K562 (cell line): ENCODE measurements at regions not wholly inside any gene's neighbourhood (a gene's known extent, or its start where the extent isn't known, plus 50 kb on each side); places are given as distances from the start of the nearest gene placed in this dataset.

Experiments
- ATAC-seq: fragments of 200-7000 bp; cut with Tn5 transposase; 3 replicates; pipeline ENCODE4 v1.9.1; 2020; ENCODE audit warnings: moderate library complexity
- BruUV-seq: library from RNA; stranded (reverse); fragments of 400-500 nt; replicated peaks from 2 replicates; lab custom pipeline; 2021; lab: Mats Ljungman, UMichigan
- CTCF ChIA-PET: fragments of 300-600 bp; formaldehyde crosslinking; extraction: SDS; loops from one replicate; lab custom pipeline; 2021; ENCODE audit warnings: low intra/inter-chr PET ratio; lab: Yijun Ruan, JAX
- POLR2A ChIA-PET: fragments of 300-600, 350-650 bp; sonication (Branson Sonifier 250); formaldehyde crosslinking; extraction: SDS; loops from one replicate; lab custom pipeline; 2021; ENCODE audit warnings: antibody characterized with exemption, inconsistent platforms; lab: Yijun Ruan, JAX
- DNase-seq, 4 experiments: peaks; one replicate each; pipeline versions ENCODE4 v3.0.0 to v3.0.0-alpha.2; 2011 to 2018; ENCODE audit warnings: low spot score in 3 of 4, mixed read lengths in 3 of 4; ENCODE audit errors: extremely low read depth in 1 of 4
- FAIRE-seq: peaks from 2 replicates; lab custom pipeline; 2011; peaks lifted over from hg19 to GRCh38; lab: Jason Lieb, UNC
- H2AFZ ChIP-seq: 2 replicates; pipeline ENCODE4 v1.6.0; 2011; ENCODE audit warnings: low read depth, low read length, control low read depth, inconsistent platforms
- H3K27ac ChIP-seq: fragments of 200-600 bp; 3 replicates; pipeline ENCODE4 v1.8.0; 2011; ENCODE audit warnings: low read depth, mild to moderate bottlenecking, control low read depth, inconsistent platforms, low read length, moderate library complexity, mixed read lengths; ENCODE audit errors: extremely low read depth
- H3K27me3 ChIP-seq, 2 experiments: fragments of 300-600 bp in 1 of 2; 2 replicates in 1 of 2; 3 replicates in 1 of 2; pipeline versions ENCODE4 v1.6.0 to v1.8.0; 2011; ENCODE audit warnings: inconsistent platforms in 2 of 2, low read length in 2 of 2, mild to moderate bottlenecking in 1 of 2, mixed read lengths in 1 of 2, moderate library complexity in 1 of 2; ENCODE audit not compliant: control insufficient read depth in 2 of 2, insufficient read depth in 2 of 2
- H3K36me3 ChIP-seq: fragments of 300-600 bp; 3 replicates; pipeline ENCODE4 v1.8.0; 2011; ENCODE audit warnings: mild to moderate bottlenecking, low read length, inconsistent platforms; ENCODE audit not compliant: control insufficient read depth, insufficient read depth
- H3K4me1 ChIP-seq, 2 experiments: fragments of 200-600 bp in 1 of 2; replicated peaks in 1 of 2; 2 replicates in 1 of 2; 3 replicates in 1 of 2; pipeline versions ENCODE4 v1.5.1 to v1.8.0; 2011; ENCODE audit warnings: inconsistent platforms in 2 of 2, low read length in 2 of 2, mild to moderate bottlenecking in 1 of 2, mixed read lengths in 1 of 2, moderate library complexity in 1 of 2; ENCODE audit not compliant: control insufficient read depth in 2 of 2, insufficient read depth in 2 of 2
- H3K4me2 ChIP-seq: 2 replicates; pipeline ENCODE4 v1.6.1; 2011; ENCODE audit warnings: low read length, control low read depth, inconsistent platforms, mixed read lengths; ENCODE audit not compliant: insufficient read depth
- H3K4me3 ChIP-seq: fragments of 200-600 bp; sonication (generic), shearing (Covaris generic); 2 replicates; pipeline ENCODE4 v1.5.1; 2016; ENCODE audit warnings: control low read depth, inconsistent platforms
- H3K79me2 ChIP-seq: fragments of 200-600 bp; 3 replicates; pipeline ENCODE4 v1.8.0; 2011; ENCODE audit warnings: low read length, inconsistent platforms; ENCODE audit not compliant: control insufficient read depth, insufficient read depth
- H3K9ac ChIP-seq, 2 experiments: 2 replicates each; pipeline versions ENCODE4 v1.6.0 to v1.6.1; 2011; ENCODE audit warnings: low read depth in 2 of 2, low read length in 2 of 2, control low read depth in 1 of 2, inconsistent platforms in 1 of 2, mild to moderate bottlenecking in 1 of 2, mixed read lengths in 1 of 2; ENCODE audit not compliant: insufficient read depth in 1 of 2
- H3K9me1 ChIP-seq: one replicate; pipeline ENCODE4 v1.6.0; 2011; ENCODE audit warnings: inconsistent platforms, mild to moderate bottlenecking, low read length, moderate library complexity; ENCODE audit not compliant: control insufficient read depth, insufficient read depth
- H3K9me3 ChIP-seq: replicated peaks from 2 replicates; pipeline ENCODE4 v1.5.1; 2011; ENCODE audit warnings: low read depth, low read length, inconsistent platforms; ENCODE audit not compliant: control insufficient read depth, insufficient read depth
- H4K20me1 ChIP-seq: replicated peaks from 2 replicates; pipeline ENCODE4 v1.6.1; 2011; ENCODE audit warnings: low read length, inconsistent platforms, mixed read lengths; ENCODE audit not compliant: control insufficient read depth, insufficient read depth
- CEBPG ChIP-seq, 3 experiments: fragments of 200-800 bp in 1 of 3; sonication (Bioruptor generic) in 1 of 3; sonication (generic) in 1 of 3; formaldehyde crosslinking in 1 of 3; IDR thresholded peaks in 2 of 3; conservative IDR thresholded peaks in 1 of 3; 2 replicates each; pipeline versions ENCODE4 v1.6.1 to v1.8.0; 2016 to 2022; ENCODE audit warnings: missing compliant biosample characterization in 2 of 3, missing genetic modification characterization in 2 of 3, mild to moderate bottlenecking in 1 of 3, missing genetic modification reagents in 1 of 3
- FOXK2 ChIP-seq, 2 experiments: fragments of 450-650 bp; IDR thresholded peaks in 1 of 2; conservative IDR thresholded peaks in 1 of 2; 2 replicates each; pipeline ENCODE4 v1.6.1; 2016; ENCODE audit warnings: low read depth in 2 of 2, mild to moderate bottlenecking in 1 of 2
- JUN ChIP-seq, 2 experiments: sonication (generic) in 1 of 2; formaldehyde crosslinking in 1 of 2; IDR thresholded peaks; 2 replicates each; pipeline versions ENCODE4 v1.6.1 to v1.8.0; 2012 to 2022; ENCODE audit warnings: borderline replicate concordance in 2 of 2, mild to moderate bottlenecking in 2 of 2, improper control_type of control experiment in 1 of 2, low read depth in 1 of 2, low read length in 1 of 2, missing genetic modification reagents in 1 of 2
- TAL1 ChIP-seq: fragments of 450-650 bp; IDR thresholded peaks from 2 replicates; pipeline ENCODE4 v1.6.1; 2016; ENCODE audit warnings: mild to moderate bottlenecking
- TBP ChIP-seq: optimal IDR thresholded peaks from 2 replicates; pipeline ENCODE3; 2011; ENCODE audit warnings: low read depth, low read length, improper control_type of control experiment
- ZFP1 ChIP-seq: fragments of 450-650 bp; formaldehyde crosslinking; IDR thresholded peaks from 2 replicates; pipeline ENCODE4 v1.4.0; 2020; ENCODE audit warnings: mild to moderate bottlenecking, mixed read lengths
- ZNF253 ChIP-seq: fragments of 250-450 bp; sonication (Bioruptor Pico); conservative IDR thresholded peaks from 2 replicates; pipeline ENCODE4 v1.6.1; 2021; ENCODE audit warnings: mild to moderate bottlenecking
- ZNF324 ChIP-seq: fragments of 250-450 bp; sonication (Bioruptor Pico); IDR thresholded peaks from 2 replicates; pipeline ENCODE4 v1.4.0; 2020; ENCODE audit warnings: mild to moderate bottlenecking
- WGBS: fragments of 100-300 bp; shearing (Covaris generic); methylation state at CpG from one replicate; pipeline ENCODE4 v1.1.6; 2016; ENCODE audit warnings: low coverage, mixed read lengths; ENCODE audit not compliant: insufficient coverage; ENCODE audit errors: missing lambda C conversion rate; 5-methylcytosine and 5-hydroxymethylcytosine counted together
- in situ Hi-C: fragments of 300-500 bp; cut with MboI; formaldehyde crosslinking; loops from 4 replicates; pipeline ENCODE4 v1.15.0; 2018; ENCODE audit warnings: inconsistent platforms, mixed read lengths
- intact Hi-C: fragments of 100-400 bp; cut with micrococcal nuclease; formaldehyde crosslinking; loops from 2 replicates; pipeline ENCODE4 v1.14.2; 2022
- TF ChIP-seq, protein P1 (sequence below): sonication (generic); formaldehyde crosslinking; IDR thresholded peaks from 2 replicates; pipeline ENCODE4 v1.8.0; 2022; ENCODE audit warnings: missing genetic modification reagents, mild to moderate bottlenecking, borderline replicate concordance

DNA sequence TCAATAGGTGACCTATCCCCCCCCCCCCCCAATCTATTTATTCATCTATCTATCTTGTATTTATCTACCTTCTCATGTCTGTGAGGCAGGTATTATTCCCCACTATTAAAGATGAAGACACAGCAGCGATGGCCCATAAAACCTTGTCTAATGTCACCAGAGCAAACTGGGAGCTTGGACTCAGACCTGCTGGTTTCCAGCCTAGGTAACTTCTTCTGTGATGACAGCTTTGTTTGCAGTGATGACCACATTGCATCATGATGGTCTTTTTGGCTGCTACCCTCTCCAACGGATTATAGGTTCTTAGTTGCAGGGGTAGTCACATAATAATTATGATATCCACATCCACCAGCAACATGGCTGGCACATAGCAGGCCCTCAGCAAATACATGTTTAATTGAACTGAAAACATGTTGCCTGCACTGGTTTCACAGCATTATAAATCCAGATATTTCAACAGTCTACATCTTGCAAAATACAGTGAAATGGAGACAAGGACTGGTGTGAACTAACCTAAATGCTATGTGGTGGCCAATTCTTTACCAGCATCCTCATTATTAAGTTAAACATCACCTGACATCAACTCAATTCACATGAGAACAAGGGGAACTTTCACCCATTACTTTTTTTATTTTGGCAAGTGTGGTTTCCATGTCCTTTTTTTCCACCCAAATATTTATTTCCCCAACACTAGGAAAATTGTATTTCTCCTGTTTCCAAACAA is 712.5 kb upstream of the NRSN1 start:
- no TSS peak for BruUV-seq
- Histone ChIP-seq H3K4me2 (no peak overlapping the region), H3K4me1 (no peaks in the 10 kb centered on the region), H3K27me3 (no peaks in the 10 kb centered on the region), H3K9me3 (peaks cover 1% of the 10 kb centered on the region; the same call in 1 of the 2 replicates), H3K79me2 (no peaks in the 10 kb centered on the region), H3K9me1 (no peaks in the 10 kb centered on the region), H3K9ac (no peak overlapping the region), H3K36me3 (no peaks in the 10 kb centered on the region), H3K27ac (no peak overlapping the region)
- DNase-seq (no peak), FAIRE-seq (no peak), ATAC-seq (no peak)
- WGBS: 0% methylated on average over 2 of the region's 2 CpGs
- intact Hi-C loops (no loop called here), in situ Hi-C loops (no loop called here)
- TF ChIP-seq ZNF324 (CRISPR knock-in tag) (no peak), JUN (IDR thresholded peaks at IDR 0.05; ENCODE audit: borderline replicate concordance, low read depth, low read length) (no peak), JUN (CRISPR knock-in tag; IDR thresholded peaks at IDR 0.05; ENCODE audit: borderline replicate concordance) (no peak), TAL1 (no peak), FOXK2 (conservative IDR thresholded peaks at IDR 0.05 in 1 of 2, IDR thresholded peaks at IDR 0.05 in 1 of 2; ENCODE audit: low read depth in 2 of 2) (no peak), TBP (no peak), CEBPG (CRISPR knock-in tag; IDR thresholded peaks at IDR 0.05) (no peak), CEBPG (tag; conservative IDR thresholded peaks at IDR 0.05 in 1 of 2, IDR thresholded peaks at IDR 0.05 in 1 of 2) (no peak), ZNF253 (CRISPR knock-in tag) (no peak), ZFP1 (no peak)
- TF ChIP-seq, protein P1, sequence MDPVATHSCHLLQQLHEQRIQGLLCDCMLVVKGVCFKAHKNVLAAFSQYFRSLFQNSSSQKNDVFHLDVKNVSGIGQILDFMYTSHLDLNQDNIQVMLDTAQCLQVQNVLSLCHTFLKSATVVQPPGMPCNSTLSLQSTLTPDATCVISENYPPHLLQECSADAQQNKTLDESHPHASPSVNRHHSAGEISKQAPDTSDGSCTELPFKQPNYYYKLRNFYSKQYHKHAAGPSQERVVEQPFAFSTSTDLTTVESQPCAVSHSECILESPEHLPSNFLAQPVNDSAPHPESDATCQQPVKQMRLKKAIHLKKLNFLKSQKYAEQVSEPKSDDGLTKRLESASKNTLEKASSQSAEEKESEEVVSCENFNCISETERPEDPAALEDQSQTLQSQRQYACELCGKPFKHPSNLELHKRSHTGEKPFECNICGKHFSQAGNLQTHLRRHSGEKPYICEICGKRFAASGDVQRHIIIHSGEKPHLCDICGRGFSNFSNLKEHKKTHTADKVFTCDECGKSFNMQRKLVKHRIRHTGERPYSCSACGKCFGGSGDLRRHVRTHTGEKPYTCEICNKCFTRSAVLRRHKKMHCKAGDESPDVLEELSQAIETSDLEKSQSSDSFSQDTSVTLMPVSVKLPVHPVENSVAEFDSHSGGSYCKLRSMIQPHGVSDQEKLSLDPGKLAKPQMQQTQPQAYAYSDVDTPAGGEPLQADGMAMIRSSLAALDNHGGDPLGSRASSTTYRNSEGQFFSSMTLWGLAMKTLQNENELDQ (CRISPR knock-in tag): no peak
- TF ChIP-seq, all 486 proteins: peak for 0
- no peak overlapping the region for H3K4me3 ChIP-seq
- ChIA-PET POLR2A (no interaction called here), CTCF (no interaction called here)
- no peak overlapping the region for H2AFZ ChIP-seq
- H4K20me1 ChIP-seq: no peaks in the 10 kb centered on the region
